ENCODE measurements at regions not wholly inside any gene's neighbourhood (a gene's known extent, or its start where the extent isn't known, plus 50 kb on each side); places are given as distances from the start of the nearest gene placed in this dataset.

DNA sequence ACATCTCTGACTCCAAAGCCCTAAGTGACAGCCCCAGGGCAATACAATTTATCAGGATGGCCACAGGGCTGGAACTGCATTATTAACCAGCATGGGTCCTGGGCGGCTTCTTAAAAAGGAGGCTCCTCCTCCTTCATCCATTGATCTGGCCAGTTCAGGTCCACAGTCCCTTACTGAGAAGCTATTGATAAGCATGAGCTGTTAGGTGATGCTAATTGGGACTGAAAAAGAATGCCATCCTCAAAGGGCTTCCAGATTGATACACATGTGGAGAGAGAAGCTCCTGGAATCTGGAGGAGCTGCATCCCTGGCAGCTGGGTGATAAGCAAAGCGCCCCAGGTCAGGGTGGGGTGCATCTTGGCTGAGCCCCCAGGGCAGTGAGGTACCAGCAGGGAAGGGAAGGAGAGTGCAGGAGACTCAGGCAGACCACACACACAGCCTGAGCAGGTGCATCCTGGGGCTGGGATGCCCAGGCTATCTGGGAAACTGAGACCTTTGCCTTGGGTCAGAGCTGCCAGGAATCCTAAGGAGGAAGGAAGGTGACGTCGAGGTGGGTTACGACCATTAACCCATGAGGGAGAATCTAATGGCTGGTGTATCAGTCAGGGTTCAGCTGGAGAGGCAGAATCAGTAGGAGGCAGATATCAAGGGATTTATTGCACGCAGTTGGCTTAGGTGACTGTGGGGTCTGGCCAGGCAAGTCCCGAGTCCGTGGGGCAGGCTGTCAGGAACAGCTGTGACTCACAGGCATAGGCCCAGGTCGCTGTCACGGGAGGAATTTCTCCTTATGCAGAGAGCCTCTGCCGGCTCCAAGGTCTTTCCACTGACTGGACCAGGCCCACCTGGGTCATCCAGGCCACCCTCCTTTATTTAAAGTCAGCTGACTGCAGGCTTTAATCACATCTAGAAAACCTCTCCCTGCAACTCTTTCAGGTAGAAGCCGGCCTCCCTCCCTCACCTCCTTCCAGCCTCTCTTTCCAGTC is 261.2 kb downstream of the BMP7 start:
- no peak for DNase-seq

DNA sequence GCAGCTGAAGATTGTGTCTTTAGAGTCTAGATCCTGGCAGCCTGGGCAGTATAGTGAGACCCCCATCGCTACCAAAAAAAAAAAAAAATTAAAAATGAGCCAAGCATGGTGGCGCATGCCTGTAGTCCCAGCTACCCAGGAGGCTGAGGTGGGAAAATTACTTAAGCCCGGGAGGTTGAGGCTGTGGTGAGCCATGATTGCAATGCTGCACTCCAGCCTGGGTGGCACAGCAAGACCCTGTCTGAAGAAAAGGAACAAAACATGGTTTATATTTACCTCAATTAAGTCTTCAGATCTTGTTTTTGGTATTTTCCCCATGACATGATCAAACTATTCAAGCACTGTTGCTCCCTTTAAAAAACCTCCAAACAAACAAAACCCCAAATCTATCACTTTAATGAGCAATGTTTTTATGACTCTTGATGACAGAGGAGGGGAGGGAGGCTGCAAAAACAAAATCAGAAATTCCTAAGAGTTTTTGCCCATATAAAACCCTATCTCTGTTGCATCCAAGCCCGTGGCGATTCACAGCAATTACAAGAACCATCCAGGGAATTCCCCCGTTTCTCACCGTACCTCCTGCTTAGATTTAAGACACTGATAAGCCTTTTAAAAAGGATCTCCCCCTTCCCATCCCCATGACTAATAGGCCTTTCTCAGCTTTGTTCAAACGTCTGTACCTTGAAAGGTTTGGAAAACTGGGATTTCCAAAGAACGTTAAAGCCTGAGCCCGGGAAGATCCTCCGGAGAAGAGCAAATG is 259.9 kb downstream of the BMP7 start:
- DNase-seq = no peak

DNA sequence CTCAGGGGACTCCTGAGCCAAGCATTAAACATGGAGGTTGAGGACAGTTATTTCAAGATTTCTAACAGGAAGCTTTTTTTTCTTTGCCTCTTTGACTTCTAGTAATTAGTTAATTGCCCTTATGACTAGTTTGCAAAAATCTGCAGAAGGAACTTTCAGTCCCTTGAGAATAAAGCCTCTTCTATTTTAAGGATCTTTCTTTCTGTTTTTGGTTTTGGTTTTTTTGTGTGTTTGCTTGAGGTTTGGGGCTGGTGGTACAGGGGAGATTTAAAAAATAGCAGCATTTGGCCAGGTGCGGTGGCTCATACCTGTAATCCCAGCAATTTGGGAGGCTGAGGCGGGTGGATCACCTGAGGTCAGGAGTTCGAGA is 259.3 kb downstream of the BMP7 start:
- DNase-seq = no peak

DNA sequence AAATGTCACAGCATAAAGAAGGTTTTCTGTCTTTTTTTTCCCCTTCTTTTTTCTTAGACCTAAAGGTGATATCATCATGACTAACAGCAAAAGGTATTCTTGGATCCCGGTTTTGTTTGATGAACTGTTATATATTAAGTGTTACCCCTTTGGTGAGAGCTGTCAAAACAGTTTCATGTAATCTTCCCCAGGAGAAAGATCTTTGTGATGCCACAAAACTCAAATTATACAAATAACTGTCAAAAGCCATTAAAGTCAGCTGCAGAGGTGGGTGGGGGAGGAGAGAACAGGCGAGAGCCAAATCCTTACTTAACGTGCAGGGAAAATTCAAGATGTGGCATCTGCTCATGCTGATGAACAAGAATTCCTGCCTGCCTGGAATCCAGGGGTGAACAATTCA is 258.2 kb downstream of the BMP7 start:
- DNase-seq = no peak

GRCh38 chr20:57009355-57009754 is 257.1 kb downstream of the BMP7 start:
- DNase-seq = no peak

DNA sequence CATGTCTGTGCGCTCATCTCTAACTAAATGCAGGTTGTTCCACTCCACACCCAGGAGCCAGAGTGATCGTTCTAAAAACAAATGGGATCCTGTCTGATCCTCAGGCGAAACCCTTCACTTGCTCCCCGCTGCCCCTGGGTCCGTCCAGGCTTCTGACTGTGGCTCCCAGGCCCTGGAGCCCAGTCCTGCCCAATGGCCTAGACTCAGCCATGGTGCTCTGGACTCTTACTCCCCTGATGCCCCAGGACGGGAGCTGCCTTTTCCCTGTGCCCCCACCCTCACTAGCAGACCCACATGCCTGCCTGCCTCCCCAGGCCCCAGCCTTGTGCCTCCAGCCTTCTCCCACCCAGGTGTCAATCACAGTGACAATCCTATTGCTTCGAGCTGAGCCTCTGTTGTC is 256.7 kb downstream of the BMP7 start:
- no peak for DNase-seq

DNA sequence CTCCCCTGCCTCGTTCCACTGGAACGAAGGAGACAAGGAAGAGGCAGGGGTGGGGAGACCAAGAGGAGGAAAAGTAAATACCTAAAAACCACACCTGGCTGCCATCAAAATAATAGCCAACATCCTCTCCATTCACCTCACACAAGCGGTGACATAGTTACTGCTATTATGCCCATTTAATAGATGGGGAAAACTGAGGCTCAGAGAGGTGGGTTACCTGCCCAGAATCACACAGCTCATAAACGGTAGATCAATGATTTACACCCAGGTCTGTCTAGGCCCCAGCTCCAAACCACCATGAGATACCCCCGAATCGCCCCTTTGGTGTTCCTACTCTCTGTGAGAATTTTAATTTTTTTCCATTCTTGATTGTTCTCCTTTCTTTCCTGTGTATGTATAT is 253.8 kb downstream of the BMP7 start:
- DNase-seq = no peak

DNA sequence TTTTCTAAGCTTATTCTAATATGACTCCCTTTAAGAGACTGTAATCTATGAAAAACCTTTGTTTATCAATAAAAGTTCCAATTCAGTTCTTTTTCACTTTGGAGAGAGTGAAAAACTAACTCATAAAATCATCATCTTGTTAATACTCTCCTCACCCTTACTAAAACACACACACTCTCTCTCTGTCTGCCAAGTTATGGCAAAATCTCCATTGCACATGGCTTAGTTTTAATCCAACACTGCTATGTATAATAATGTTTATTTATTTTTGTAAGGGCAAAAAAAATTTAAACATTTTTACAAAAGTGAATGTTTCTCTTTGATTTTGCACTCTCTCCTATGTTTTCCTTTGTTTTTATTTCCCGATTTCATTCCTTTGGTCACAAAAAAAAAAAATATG is 253.2 kb downstream of the BMP7 start:
- no peak for DNase-seq

DNA sequence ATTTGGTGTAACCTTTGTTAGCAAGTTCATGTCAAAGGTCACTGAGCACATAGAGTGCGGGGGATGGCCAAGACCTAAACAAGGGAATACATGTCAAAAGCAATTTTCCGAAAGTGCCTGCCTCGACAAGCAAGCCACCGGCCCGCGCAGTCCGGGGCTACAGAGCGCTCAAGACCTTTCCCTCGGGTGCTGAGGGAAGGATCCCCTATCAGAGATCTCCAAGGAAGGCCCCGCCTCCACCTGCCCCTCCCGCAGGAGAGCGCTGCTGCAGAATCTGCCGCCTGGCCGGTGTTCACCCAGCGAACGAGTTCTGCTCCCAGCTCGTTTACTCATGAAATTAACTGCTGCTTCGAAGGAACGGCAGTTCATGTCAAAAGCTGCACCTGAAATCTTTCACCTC is 252.7 kb downstream of the BMP7 start:
- DNase-seq = no peak

DNA sequence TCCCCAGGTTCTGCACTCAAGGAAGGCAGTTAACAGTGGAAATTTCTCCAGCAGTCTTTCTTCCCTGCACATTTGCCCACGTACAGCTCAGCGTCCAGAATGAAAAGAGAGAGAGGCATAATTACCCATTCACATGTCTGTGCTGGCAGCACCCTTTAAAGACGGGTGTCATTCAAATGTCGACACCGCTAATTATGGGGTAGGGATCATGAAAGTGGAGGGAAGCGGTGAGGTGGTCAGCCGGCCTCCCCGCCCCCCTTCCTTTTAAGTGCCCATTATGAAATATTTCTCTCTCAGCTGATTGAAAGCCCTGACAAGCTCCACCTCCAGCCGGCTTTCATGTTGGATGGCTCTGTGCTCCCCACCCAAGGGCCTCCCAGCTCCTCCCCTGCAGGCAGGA is 246.1 kb downstream of the BMP7 start:
- no peak for DNase-seq

DNA sequence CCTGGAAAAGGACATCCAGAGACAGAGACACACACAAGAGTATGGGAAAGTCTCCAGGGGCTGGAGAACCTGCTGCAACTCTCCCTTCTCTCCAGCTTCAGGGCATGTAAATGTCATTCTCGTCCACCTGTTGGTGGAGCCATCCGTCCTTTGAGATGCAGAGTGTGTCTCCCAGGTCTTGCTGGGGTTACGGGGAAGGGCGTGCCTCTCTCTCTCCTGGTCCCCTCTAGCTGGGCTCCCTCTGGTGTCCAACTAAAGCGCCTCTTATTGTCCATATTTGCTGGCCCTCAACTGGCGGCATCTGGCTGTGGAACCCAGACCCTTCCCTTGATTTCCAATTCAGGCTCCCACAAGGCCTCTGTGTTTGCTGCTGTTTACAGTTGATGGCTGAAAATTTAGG is 244.1 kb downstream of the BMP7 start:
- no peak for DNase-seq

GRCh38 chr20:57023007-57023406 is 243.4 kb downstream of the BMP7 start:
- DNase-seq = no peak

GRCh38 chr20:57023997-57024396 is 242.4 kb downstream of the BMP7 start:
- DNase-seq = no peak

DNA sequence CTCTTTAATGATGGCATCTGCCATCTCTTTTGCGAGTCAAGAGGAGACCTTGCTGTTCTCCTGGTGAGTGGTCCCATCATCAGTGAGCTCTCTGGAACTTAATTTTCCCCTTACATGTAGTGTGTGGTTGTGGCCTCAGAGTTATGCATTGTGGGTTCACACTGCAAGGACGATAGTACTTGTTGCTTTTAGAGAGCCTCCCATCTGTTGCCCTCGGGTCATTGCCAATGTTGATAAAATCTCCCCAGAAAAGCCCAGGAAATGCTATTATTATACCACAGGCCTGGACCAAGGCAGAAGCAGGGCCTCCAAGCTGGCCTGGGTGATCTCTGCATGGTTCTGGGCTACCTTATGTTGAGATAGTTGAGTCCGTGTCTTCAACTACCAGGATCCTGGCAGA is 241.6 kb downstream of the BMP7 start:
- DNase-seq = no peak

GRCh38 chr20:57025261-57025660 is 241.2 kb downstream of the BMP7 start:
- DNase-seq = no peak

- DNase-seq = no peak
Measured at GRCh38 chr20:57025666-57026224, 240.7 kb downstream of the BMP7 start.

GRCh38 chr20:57027777-57028176 is 238.7 kb downstream of the BMP7 start:
- no peak for DNase-seq

GRCh38 chr20:57030611-57031600 is 235.5 kb downstream of the BMP7 start:
- peak; percentile 25 to 58 for DNase-seq

GRCh38 chr20:57031867-57032355 is 234.5 kb downstream of the BMP7 start:
- DNase-seq = no peak

DNA sequence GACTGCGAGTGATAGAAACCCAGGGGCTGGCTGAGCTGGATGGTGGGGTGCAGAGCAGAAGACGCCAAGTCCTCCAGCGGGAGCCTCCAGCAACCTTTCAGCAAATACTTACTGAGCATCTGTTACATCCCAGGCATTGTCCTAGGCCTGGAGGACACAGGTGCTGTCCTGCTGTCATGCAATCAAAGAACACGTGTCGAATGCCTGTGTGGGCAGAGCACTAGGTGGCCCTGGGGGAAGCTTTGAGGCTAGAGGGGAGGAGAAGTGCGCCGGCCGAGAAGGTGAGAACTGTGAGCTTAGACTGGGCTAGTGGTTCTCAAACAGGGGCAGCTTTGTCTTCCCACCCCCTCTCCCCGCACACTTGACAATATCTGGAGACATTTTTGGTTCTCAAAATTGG is 233.6 kb downstream of the BMP7 start:
- no peak for DNase-seq

DNA sequence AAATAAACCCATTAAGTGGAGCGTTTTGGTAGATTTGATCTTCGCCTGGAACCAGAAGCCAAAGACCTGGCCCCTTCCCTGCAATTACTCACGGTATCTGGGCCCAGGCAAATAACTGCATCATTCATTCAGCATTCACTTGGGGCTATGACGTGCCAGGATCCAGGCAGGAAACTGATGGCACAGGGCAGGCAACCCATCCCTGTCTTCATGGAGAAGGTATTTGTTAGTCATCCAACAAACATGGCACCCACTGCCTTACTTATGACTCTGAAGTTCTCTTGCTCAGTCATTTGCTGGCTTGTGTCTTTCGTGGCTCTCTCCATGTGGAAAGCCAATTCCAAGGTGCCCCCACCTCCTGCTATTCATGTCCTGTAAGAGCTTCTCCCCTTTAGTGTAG is 232.4 kb downstream of the BMP7 start:
- DNase-seq = no peak

DNA sequence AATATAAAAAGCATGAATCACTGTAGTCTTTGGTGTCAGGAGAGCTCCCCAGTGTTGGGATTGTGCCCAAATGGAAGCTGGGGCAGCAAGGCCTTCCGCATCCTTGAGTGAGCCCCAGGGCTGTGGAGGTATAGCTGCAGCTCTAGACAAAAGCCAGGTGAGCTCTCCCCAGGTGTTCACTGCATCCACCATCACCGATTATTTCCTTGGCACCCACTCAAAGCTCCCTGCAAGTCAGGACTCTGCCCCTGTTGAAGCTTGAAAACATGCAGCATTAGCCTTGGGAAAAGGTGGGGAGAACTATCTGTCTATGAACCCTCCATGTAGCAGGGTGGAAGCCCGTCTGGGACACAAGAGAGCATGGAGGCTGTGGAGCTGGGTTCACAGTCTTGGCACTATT is 228.8 kb downstream of the BMP7 start:
- no peak for DNase-seq

Data from SW 1271 (cell line).